ENCODE measurements at regions not wholly inside any gene's neighbourhood (a gene's known extent, or its start where the extent isn't known, plus 50 kb on each side); places are given as distances from the start of the nearest gene placed in this dataset.

DNA sequence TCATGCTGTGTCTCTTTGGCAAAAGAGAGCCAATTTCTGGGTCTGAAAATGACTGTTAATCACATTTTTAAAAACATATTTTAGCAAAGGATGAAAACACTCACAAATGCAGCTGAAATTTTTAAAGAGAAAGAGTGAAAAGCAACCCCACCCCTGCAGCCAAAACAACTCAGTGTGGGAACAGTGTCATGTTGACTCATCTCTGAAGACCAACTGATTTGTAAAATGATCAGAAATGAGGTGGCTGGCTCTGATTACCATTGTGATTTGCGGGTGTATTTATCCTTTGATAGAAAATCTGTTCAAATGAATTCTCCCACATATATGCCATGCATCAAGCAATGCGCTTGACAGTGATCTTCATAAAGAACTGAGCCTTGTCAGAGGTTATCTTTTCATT lies 287.0 kb upstream of the ESRRG start:
- peaks cover 3% of the 10 kb centered on the region for H3K9me3 Mint-ChIP-seq
- H3K4me3 Mint-ChIP-seq, result no peak overlapping the region
- DNase-seq, result no peak
- no peaks in the 10 kb centered on the region for H3K27me3 Mint-ChIP-seq (ENCODE audit: low read depth)
- H3K36me3 Mint-ChIP-seq (ENCODE audit: low read depth), result no peaks in the 10 kb centered on the region
- intact Hi-C loops (cut with micrococcal nuclease), result no loop called here
- no peak overlapping the region for H3K27ac Mint-ChIP-seq
- CTCF ChIA-PET, result no interaction called here
- H3K4me1 Mint-ChIP-seq (ENCODE audit: low read depth), result no peaks in the 10 kb centered on the region

DNA sequence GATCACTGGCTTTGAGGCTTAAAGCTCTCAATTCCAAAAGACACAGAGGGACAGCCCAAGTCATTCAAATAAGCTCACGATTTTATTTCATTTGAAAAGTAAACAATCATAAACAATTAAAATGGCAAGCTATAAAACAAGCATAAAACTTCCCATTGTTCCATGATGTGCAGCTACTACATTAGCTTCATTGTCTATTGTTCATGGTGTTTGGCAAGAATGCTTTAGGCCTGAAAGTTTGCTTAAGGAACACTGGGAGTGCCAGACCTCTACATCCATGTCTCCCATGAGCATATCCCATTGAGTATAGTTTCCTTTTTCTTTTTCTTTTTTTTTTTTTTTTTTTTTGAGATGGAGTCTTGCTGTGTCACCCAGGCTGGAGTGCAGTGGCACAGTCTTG lies 286.1 kb upstream of the ESRRG start:
- no peak for DNase-seq
- CTCF ChIA-PET, result no interaction called here
- Mint-ChIP-seq H3K36me3 (ENCODE audit: low read depth) (no peaks in the 10 kb centered on the region), H3K4me3 (no peak overlapping the region), H3K27me3 (ENCODE audit: low read depth) (no peaks in the 10 kb centered on the region), H3K9me3 (peaks cover 3% of the 10 kb centered on the region), H3K4me1 (ENCODE audit: low read depth) (no peaks in the 10 kb centered on the region), H3K27ac (no peak overlapping the region)
- intact Hi-C loops (cut with micrococcal nuclease), result no loop called here

DNA sequence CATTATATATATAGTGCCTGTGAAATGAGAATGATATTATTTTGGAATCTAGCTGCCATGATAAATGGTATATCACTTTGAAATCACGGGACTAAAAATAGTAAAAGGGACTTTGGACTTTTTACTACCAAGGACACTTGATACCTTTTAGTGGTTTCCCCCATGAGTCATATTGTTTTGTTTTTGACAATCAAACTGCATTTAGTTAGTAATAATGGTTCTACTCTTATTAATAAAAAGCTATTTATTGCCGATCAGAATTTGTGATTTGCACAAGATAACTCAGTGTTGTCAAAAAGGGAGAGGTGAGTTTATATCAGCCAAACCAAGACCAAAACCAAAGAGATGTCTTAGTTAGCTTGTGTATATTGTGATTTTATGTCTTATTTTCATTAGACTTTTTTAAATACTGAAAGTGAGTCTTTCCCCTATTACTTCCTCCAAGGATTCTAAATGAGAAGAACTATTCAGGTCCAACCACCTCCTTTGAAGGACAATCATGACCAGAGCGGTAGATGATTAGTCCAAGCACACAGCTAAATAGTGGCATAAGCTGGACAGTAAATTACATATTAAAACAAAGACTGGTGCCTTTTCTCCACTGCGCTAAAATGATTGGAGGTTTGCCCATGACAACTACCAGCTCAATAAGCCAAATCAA lies 281.7 kb upstream of the ESRRG start:
- Mint-ChIP-seq H3K27ac (no peak overlapping the region), H3K9me3 (peaks cover 2% of the 10 kb centered on the region), H3K4me3 (no peak overlapping the region), H3K27me3 (ENCODE audit: low read depth) (no peaks in the 10 kb centered on the region), H3K36me3 (ENCODE audit: low read depth) (no peaks in the 10 kb centered on the region), H3K4me1 (ENCODE audit: low read depth) (no peaks in the 10 kb centered on the region)
- CTCF ChIA-PET, result no interaction called here
- intact Hi-C loops (cut with micrococcal nuclease), result no loop called here
- DNase-seq, result no peak

DNA sequence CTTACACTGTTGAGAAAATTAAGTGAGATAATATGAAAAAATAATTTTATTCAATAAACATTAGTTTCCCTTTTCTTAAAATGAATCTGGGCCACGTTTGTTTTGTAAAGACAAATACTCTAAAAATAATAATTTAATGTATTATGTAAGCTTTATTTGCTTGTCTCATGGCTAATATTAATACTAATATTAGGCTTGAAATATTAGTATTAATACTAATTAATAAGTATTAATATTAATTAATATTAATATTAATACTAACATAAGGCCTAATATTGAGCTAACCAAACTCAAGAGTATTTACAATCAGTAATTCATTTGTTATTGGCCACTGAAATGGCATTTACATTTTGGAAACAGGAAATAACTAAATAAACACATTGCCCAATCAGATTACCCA lies 280.1 kb upstream of the ESRRG start:
- peaks cover 2% of the 10 kb centered on the region for H3K9me3 Mint-ChIP-seq
- H3K27me3 Mint-ChIP-seq (ENCODE audit: low read depth), result no peaks in the 10 kb centered on the region
- CTCF ChIA-PET, result no interaction called here
- H3K36me3 Mint-ChIP-seq (ENCODE audit: low read depth), result no peaks in the 10 kb centered on the region
- H3K27ac Mint-ChIP-seq, result no peak overlapping the region
- intact Hi-C loops (cut with micrococcal nuclease), result no loop called here
- H3K4me1 Mint-ChIP-seq (ENCODE audit: low read depth), result no peaks in the 10 kb centered on the region
- DNase-seq, result no peak
- H3K4me3 Mint-ChIP-seq, result no peak overlapping the region

DNA sequence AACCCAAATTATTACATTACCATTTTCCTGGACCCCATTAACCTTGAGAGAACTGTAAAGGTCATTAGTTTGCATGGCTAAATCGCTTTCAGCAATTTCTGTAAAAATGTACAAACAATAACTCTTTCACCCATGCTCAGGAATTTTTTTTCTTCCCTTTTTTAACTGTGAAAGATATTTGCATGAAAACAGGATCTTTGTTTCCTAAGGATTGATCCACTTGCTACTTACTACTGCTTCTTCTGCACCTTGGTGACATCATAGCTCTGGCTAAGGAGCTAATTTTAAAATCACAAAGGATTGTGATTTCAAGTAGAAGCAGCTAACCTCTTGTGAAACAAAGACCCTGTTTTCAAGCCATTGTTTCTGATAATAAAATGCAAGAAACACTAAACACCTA lies 274.6 kb upstream of the ESRRG start:
- H3K4me1 Mint-ChIP-seq (ENCODE audit: low read depth), result no peaks in the 10 kb centered on the region
- intact Hi-C loops (cut with micrococcal nuclease), result no loop called here
- no peak overlapping the region for H3K27ac Mint-ChIP-seq
- H3K9me3 Mint-ChIP-seq, result peaks cover 2% of the 10 kb centered on the region
- H3K36me3 Mint-ChIP-seq (ENCODE audit: low read depth), result no peaks in the 10 kb centered on the region
- no peak overlapping the region for H3K4me3 Mint-ChIP-seq
- no peaks in the 10 kb centered on the region for H3K27me3 Mint-ChIP-seq (ENCODE audit: low read depth)
- CTCF ChIA-PET, result no interaction called here
- DNase-seq, result no peak

DNA sequence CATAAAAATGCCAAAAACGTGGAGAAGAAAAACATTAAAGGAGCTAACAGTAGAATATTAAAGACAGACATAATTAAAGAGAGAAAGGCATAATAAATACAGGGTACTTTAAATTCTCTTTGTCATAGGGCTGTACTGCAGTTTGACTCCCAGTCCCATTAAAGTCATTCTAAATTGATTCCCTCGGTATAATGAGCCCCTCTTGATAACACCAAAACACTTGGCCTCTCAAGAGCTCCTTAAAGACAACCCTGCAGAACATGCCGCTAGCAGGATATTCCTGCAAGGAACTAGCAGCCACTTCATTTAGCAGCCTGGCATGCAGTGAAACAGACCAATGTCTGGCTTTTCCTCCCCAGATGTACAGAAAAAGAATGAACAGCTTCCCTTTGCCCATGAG lies 273.8 kb upstream of the ESRRG start:
- Mint-ChIP-seq H3K36me3 (ENCODE audit: low read depth) (no peaks in the 10 kb centered on the region), H3K4me3 (no peak overlapping the region), H3K4me1 (ENCODE audit: low read depth) (no peaks in the 10 kb centered on the region), H3K9me3 (peaks cover 2% of the 10 kb centered on the region), H3K27ac (no peak overlapping the region), H3K27me3 (ENCODE audit: low read depth) (no peaks in the 10 kb centered on the region)
- DNase-seq, result no peak
- intact Hi-C loops (cut with micrococcal nuclease), result no loop called here
- CTCF ChIA-PET, result no interaction called here

DNA sequence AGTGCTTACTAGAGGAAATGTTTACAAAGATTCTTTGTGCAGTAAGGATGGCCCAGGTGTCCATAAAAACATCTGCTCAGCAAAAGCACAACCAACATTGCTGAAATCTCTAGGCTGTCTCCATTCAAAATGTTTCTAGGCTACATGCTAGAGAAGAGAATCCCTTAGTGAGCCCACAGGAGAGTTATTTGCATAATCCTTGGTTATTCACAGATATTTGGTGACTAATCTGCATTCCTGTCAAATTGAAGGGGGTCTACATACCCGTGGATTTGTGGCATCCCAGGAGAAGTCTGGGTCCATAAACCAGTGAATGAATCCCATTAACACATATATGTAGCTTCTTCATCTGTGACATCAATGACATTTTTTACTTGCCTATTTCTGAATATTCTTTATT lies 261.3 kb upstream of the ESRRG start:
- Mint-ChIP-seq H3K36me3 (ENCODE audit: low read depth) (no peaks in the 10 kb centered on the region), H3K9me3 (peaks cover 6% of the 10 kb centered on the region), H3K27me3 (ENCODE audit: low read depth) (no peaks in the 10 kb centered on the region), H3K4me3 (no peak overlapping the region), H3K27ac (no peak overlapping the region), H3K4me1 (ENCODE audit: low read depth) (no peaks in the 10 kb centered on the region)
- DNase-seq, result no peak
- CTCF ChIA-PET, result no interaction called here
- intact Hi-C loops (cut with micrococcal nuclease), result no loop called here

DNA sequence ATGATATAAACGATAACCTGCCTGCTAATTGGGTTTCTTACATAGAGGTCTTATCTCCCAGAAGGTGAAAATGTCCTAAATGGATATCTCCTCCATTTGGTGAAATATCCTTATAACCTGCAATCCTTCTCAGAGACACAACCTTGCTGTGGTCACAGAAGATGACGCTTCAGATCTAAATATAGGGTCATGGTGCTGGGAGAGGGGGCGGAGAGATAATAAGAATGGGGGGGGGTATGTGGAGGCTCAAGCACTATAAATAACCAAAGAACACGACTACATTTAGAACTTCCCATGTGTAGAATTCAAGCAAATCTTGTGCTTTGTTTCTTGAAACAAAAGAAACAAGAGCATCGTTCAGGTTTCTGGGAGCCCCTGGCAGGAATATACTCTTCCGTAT lies 260.6 kb upstream of the ESRRG start:
- Mint-ChIP-seq H3K4me3 (no peak overlapping the region), H3K36me3 (ENCODE audit: low read depth) (no peaks in the 10 kb centered on the region), H3K4me1 (ENCODE audit: low read depth) (no peaks in the 10 kb centered on the region), H3K27ac (no peak overlapping the region), H3K9me3 (peaks cover 6% of the 10 kb centered on the region), H3K27me3 (ENCODE audit: low read depth) (no peaks in the 10 kb centered on the region)
- CTCF ChIA-PET, result no interaction called here
- intact Hi-C loops (cut with micrococcal nuclease), result no loop called here
- DNase-seq, result no peak

DNA sequence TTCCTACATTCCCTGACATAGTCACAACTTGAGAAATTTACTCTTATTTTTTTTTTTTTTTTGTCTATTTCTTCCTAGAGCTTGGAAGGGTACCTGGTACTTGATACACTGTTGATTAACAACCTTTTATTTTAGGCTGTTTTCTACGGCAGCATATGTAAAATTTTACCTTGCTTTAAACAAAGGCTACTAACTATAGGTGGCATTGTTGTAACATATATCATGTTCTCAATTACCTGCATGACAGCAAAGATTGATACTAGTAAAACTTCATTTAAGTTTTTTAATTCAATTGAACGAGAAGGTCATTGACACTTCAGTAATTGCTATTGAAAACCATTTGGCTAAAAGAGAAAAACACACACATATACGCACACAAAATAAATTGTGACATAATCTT lies 238.3 kb upstream of the ESRRG start:
- H3K27me3 Mint-ChIP-seq (ENCODE audit: low read depth), result no peaks in the 10 kb centered on the region
- H3K4me1 Mint-ChIP-seq (ENCODE audit: low read depth), result no peaks in the 10 kb centered on the region
- CTCF ChIA-PET, result no interaction called here
- H3K27ac Mint-ChIP-seq, result no peak overlapping the region
- intact Hi-C loops (cut with micrococcal nuclease), result no loop called here
- no peaks in the 10 kb centered on the region for H3K36me3 Mint-ChIP-seq (ENCODE audit: low read depth)
- peaks cover 5% of the 10 kb centered on the region for H3K9me3 Mint-ChIP-seq
- no peak for DNase-seq
- H3K4me3 Mint-ChIP-seq, result no peak overlapping the region

DNA sequence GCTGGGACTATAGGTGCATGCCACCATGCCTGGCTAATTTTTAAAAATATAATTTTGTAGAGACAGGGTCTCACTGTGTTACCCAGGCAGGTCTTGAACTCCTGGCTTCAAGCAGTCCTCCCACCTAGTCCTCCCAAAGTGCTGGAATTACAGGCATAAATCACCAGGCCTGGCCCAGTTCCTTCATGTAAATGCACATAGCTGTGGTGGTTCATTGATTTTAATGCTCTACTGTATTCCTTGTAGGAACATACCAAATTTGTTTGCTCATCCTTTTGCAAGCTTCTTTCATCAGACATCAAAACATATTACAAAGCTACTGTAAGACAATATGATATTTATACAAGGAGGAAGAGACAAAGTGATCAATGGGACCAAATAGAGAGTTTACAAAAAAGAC lies 237.5 kb upstream of the ESRRG start:
- peaks cover 5% of the 10 kb centered on the region for H3K9me3 Mint-ChIP-seq
- intact Hi-C loops (cut with micrococcal nuclease), result no loop called here
- no peak for DNase-seq
- H3K27me3 Mint-ChIP-seq (ENCODE audit: low read depth), result no peaks in the 10 kb centered on the region
- H3K27ac Mint-ChIP-seq, result no peak overlapping the region
- H3K36me3 Mint-ChIP-seq (ENCODE audit: low read depth), result no peaks in the 10 kb centered on the region
- no peak overlapping the region for H3K4me3 Mint-ChIP-seq
- CTCF ChIA-PET, result no interaction called here
- H3K4me1 Mint-ChIP-seq (ENCODE audit: low read depth), result no peaks in the 10 kb centered on the region

DNA sequence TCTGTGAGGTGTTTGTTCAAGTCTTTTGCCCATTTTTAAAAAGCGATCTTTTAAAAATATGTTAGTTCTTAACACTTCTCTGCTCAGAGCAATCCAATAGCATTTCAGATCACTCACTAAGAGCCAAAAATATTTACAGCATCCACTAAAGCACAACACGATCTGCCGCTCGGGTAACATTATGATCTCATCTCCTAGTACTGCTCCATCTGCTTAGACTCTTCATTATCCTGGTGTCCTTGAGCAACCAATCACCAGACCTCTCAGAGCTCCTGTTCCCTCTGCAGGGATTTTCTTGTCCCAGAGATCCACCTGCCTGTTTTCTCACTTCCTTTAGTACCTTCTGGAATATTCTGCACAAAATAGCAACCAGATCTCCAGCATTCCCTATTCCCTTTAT lies 235.3 kb upstream of the ESRRG start:
- Mint-ChIP-seq H3K4me3 (no peak overlapping the region), H3K4me1 (ENCODE audit: low read depth) (no peaks in the 10 kb centered on the region), H3K27ac (no peak overlapping the region), H3K9me3 (peaks cover 4% of the 10 kb centered on the region), H3K36me3 (ENCODE audit: low read depth) (no peaks in the 10 kb centered on the region), H3K27me3 (ENCODE audit: low read depth) (no peaks in the 10 kb centered on the region)
- DNase-seq, result no peak
- CTCF ChIA-PET, result no interaction called here
- intact Hi-C loops (cut with micrococcal nuclease), result no loop called here

DNA sequence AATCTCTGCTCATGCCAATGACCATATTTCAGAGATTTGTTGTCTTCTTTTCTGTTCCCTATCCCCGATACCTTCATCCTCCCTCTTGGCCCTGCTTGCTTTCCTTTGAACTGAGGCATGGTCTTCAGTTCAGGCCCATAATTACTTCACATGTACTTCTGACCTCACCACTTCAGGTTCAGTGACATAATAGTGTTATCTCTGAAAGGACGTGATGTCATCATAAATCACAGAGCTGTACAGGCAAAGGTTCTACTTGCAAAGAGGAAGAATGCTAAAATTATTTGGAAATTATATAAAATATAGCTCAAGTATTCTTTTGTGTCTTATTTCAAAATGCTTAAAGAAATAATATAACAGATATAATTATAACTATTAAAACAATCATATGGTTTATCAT lies 230.3 kb upstream of the ESRRG start:
- no peak overlapping the region for H3K4me3 Mint-ChIP-seq
- H3K36me3 Mint-ChIP-seq (ENCODE audit: low read depth), result no peaks in the 10 kb centered on the region
- intact Hi-C loops (cut with micrococcal nuclease), result no loop called here
- H3K9me3 Mint-ChIP-seq, result peaks cover 4% of the 10 kb centered on the region
- no peaks in the 10 kb centered on the region for H3K27me3 Mint-ChIP-seq (ENCODE audit: low read depth)
- no peaks in the 10 kb centered on the region for H3K4me1 Mint-ChIP-seq (ENCODE audit: low read depth)
- H3K27ac Mint-ChIP-seq, result no peak overlapping the region
- CTCF ChIA-PET, result no interaction called here
- no peak for DNase-seq

DNA sequence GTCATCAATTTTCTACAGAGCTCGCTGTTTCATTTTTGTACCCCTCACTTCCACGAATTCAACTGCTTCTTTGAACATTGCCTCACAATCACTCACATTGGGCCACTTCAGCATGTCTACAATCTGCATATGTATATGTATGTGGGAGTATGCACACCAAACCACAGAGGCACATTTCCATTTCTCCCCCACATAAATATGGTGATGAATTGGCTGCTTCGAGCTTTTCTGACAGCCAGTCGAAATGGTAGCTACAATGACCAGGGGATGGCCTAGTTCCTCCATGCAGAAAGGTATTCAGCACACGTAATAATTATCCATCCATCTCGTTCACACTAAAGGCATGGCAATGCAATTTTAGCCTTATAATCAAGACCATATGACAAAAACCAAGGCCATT lies 229.6 kb upstream of the ESRRG start:
- DNase-seq, result no peak
- Mint-ChIP-seq H3K9me3 (peaks cover 4% of the 10 kb centered on the region), H3K27ac (no peak overlapping the region), H3K4me3 (no peak overlapping the region), H3K36me3 (ENCODE audit: low read depth) (no peaks in the 10 kb centered on the region), H3K27me3 (ENCODE audit: low read depth) (no peaks in the 10 kb centered on the region), H3K4me1 (ENCODE audit: low read depth) (no peaks in the 10 kb centered on the region)
- CTCF ChIA-PET, result no interaction called here
- intact Hi-C loops (cut with micrococcal nuclease), result no loop called here

DNA sequence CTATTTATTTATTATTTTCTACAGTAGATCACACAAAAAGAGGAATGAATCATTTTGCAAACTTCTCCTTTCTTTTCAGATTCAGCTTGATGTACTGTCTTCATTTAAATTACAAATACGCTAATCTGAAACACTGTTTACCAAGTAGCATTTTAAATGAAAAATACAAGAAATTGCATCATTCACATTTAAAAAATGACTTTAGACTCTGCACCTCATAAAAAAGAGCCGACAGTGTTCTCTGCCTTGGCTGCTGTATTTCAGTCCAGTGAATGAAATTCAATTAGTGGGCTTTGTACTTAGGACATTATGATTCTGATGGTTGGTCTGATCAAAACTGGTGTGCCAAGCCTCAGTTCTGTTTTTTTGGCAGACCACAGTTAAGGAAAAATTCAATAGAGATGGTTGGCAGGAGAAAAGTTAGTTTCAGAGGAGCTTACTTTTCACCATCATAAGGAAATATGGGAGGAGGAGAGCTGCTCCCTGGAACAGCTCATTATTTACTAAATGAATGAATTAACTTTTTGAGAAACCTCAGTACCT lies 222.4 kb upstream of the ESRRG start:
- Mint-ChIP-seq H3K4me1 (ENCODE audit: low read depth) (no peaks in the 10 kb centered on the region), H3K9me3 (no peaks in the 10 kb centered on the region), H3K36me3 (ENCODE audit: low read depth) (no peaks in the 10 kb centered on the region), H3K27ac (no peak overlapping the region), H3K4me3 (no peak overlapping the region), H3K27me3 (ENCODE audit: low read depth) (no peaks in the 10 kb centered on the region)
- DNase-seq, result no peak
- CTCF ChIA-PET, result interaction anchor here (0.8 kb wide), 1 partner anchor 11 kb away, joined by 3 read pairs; no protein-coding TSS in a partner anchor
- intact Hi-C loops (cut with micrococcal nuclease), result no loop called here
